Neural cell (in vitro differentiated cells): ENCODE measurements at regions not wholly inside any gene's neighbourhood (a gene's known extent, or its start where the extent isn't known, plus 50 kb on each side); places are given as distances from the start of the nearest gene placed in this dataset.

Experiments
- H2AFZ ChIP-seq: fragments of 200-600, 300-800 bp; sonication (generic), shearing (Covaris generic); 2 replicates; pipeline ENCODE4 v1.6.0; 2014; ENCODE audit warnings: low read depth, mild to moderate bottlenecking, antibody characterized with exemption, low read length, moderate library complexity
- H3F3A ChIP-seq: fragments of 200-600 bp; shearing (Covaris generic); 2 replicates; pipeline ENCODE4 v1.6.1; 2016; ENCODE audit warnings: mild to moderate bottlenecking, moderate library complexity, mixed read lengths, antibody characterized with exemption, low read length; ENCODE audit not compliant: insufficient read depth, poor library complexity, severe bottlenecking
- H3K27ac ChIP-seq: fragments of 200-600, 300-800 bp; sonication (generic), shearing (Covaris generic); 2 replicates; pipeline ENCODE4 v1.5.1; 2014; ENCODE audit warnings: mild to moderate bottlenecking, low read length, moderate library complexity
- H3K27me3 ChIP-seq: fragments of 300-800, 200-600 bp; sonication (generic), shearing (Covaris generic); 2 replicates; pipeline ENCODE4 v1.6.0; 2014; ENCODE audit warnings: mild to moderate bottlenecking, low read depth, low read length, moderate library complexity; ENCODE audit not compliant: insufficient read depth
- H3K36me3 ChIP-seq: fragments of 300-800, 200-600 bp; sonication (generic), shearing (Covaris generic); 2 replicates; pipeline ENCODE4 v1.5.1; 2014; ENCODE audit warnings: mild to moderate bottlenecking, antibody characterized with exemption, low read length, moderate library complexity; ENCODE audit not compliant: insufficient read depth
- H3K4me2 ChIP-seq: fragments of 300-800, 200-600 bp; sonication (generic), shearing (Covaris generic); 2 replicates; pipeline ENCODE4 v1.6.0; 2014; ENCODE audit warnings: mild to moderate bottlenecking, low read length
- H3K4me3 ChIP-seq: fragments of 300-800, 200-600 bp; sonication (generic), shearing (Covaris generic); 2 replicates; pipeline ENCODE4 v1.5.1; 2014; ENCODE audit warnings: mild to moderate bottlenecking, low read length, moderate library complexity
- H3K79me2 ChIP-seq: fragments of 200-600 bp; shearing (Covaris generic); replicated peaks from 2 replicates; pipeline ENCODE4 v1.6.0; 2014; ENCODE audit warnings: mild to moderate bottlenecking, low read length, moderate library complexity; ENCODE audit not compliant: insufficient read depth
- H3K9ac ChIP-seq: fragments of 300-800, 200-600 bp; sonication (generic), shearing (Covaris generic); 2 replicates; pipeline ENCODE4 v1.6.1; 2016; ENCODE audit warnings: mild to moderate bottlenecking, low read length, mixed read lengths
- H3K9me2 ChIP-seq: fragments of 200-600 bp; shearing (Covaris generic); 2 replicates; pipeline ENCODE4 v1.6.1; 2016; ENCODE audit warnings: mild to moderate bottlenecking, low read length, mixed read lengths; ENCODE audit not compliant: insufficient read depth
- H3K9me3 ChIP-seq: fragments of 200-600, 300-800 bp; sonication (generic), shearing (Covaris generic); 2 replicates; pipeline ENCODE4 v1.6.1; 2016; ENCODE audit warnings: mild to moderate bottlenecking, mixed run types, low read length, moderate library complexity, mixed read lengths
- H4K20me1 ChIP-seq: fragments of 200-600 bp; shearing (Covaris generic); 2 replicates; pipeline ENCODE4 v1.6.1; 2016; ENCODE audit warnings: mild to moderate bottlenecking, mixed run types; ENCODE audit not compliant: insufficient read depth
- EP300 ChIP-seq: fragments of 450-650 bp; conservative IDR thresholded peaks from 2 replicates; pipeline ENCODE4 v1.6.1; 2014; ENCODE audit warnings: antibody characterized with exemption, mild to moderate bottlenecking, moderate library complexity; ENCODE audit not compliant: poor library complexity, severe bottlenecking
- EZH2 ChIP-seq: fragments of 200-600, 300-800 bp; shearing (Covaris generic), sonication (generic); IDR thresholded peaks from 2 replicates; pipeline ENCODE4 v1.6.1; 2014; ENCODE audit warnings: antibody characterized with exemption, low read length, borderline replicate concordance, mild to moderate bottlenecking; ENCODE audit not compliant: insufficient read depth, poor library complexity, severe bottlenecking
- MXI1 ChIP-seq: fragments of 450-650 bp; conservative IDR thresholded peaks from 2 replicates; pipeline ENCODE4 v1.6.1; 2014; ENCODE audit warnings: antibody characterized with exemption, mild to moderate bottlenecking; ENCODE audit not compliant: poor library complexity, severe bottlenecking
- POLR2AphosphoS5 ChIP-seq: IDR thresholded peaks from 2 replicates; pipeline ENCODE4 v1.6.1; 2012
- RAD21 ChIP-seq: fragments of 450-650 bp; conservative IDR thresholded peaks from 2 replicates; pipeline ENCODE4 v1.6.1; 2014; ENCODE audit warnings: antibody characterized with exemption, mild to moderate bottlenecking, moderate library complexity
- SMC3 ChIP-seq: fragments of 450-650 bp; conservative IDR thresholded peaks from 2 replicates; pipeline ENCODE4 v1.6.1; 2014; ENCODE audit warnings: antibody characterized with exemption, mild to moderate bottlenecking, moderate library complexity; ENCODE audit not compliant: poor library complexity
- TAF1 ChIP-seq: IDR thresholded peaks from 2 replicates; pipeline ENCODE4 v1.6.1; 2012; ENCODE audit warnings: low read depth
- TF ChIP-seq, protein P1 (sequence below): fragments of 450-650 bp; IDR thresholded peaks from 2 replicates; pipeline ENCODE4 v1.5.1; 2014; ENCODE audit warnings: antibody characterized with exemption, mild to moderate bottlenecking, moderate library complexity; ENCODE audit not compliant: poor library complexity, severe bottlenecking
- TF ChIP-seq, protein P2 (sequence below): IDR thresholded peaks from 2 replicates; pipeline ENCODE4 v1.6.1; 2012; ENCODE audit warnings: borderline replicate concordance

DNA sequence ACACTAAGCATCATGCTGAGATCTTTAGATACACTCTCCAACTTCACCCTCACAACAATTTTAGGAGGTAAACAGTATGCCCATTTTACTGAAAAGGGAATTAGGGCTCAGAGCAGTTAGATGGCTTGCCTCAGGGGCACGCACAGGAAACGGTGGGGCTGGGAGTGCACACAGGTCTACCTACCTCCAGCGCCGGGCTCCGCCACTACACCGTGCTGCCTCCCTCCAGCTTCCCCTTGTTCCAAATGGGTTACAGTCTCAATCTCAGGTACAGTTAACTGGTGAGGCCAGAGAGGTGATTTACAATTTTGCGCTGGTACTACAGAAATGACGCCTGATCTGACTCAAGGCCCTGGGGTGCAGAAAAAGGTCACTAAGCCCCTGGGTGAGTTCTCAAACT, 142.0 kb downstream of the NOC3L start:
- H2AFZ ChIP-seq, result no peak overlapping the region
- no peaks in the 10 kb centered on the region for H3K79me2 ChIP-seq
- H3K9me2 ChIP-seq, result no peaks in the 10 kb centered on the region
- TF ChIP-seq MXI1, result no peak
- TF ChIP-seq POLR2AphosphoS5, result no peak
- TF ChIP-seq, protein P1, sequence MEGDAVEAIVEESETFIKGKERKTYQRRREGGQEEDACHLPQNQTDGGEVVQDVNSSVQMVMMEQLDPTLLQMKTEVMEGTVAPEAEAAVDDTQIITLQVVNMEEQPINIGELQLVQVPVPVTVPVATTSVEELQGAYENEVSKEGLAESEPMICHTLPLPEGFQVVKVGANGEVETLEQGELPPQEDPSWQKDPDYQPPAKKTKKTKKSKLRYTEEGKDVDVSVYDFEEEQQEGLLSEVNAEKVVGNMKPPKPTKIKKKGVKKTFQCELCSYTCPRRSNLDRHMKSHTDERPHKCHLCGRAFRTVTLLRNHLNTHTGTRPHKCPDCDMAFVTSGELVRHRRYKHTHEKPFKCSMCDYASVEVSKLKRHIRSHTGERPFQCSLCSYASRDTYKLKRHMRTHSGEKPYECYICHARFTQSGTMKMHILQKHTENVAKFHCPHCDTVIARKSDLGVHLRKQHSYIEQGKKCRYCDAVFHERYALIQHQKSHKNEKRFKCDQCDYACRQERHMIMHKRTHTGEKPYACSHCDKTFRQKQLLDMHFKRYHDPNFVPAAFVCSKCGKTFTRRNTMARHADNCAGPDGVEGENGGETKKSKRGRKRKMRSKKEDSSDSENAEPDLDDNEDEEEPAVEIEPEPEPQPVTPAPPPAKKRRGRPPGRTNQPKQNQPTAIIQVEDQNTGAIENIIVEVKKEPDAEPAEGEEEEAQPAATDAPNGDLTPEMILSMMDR, result no peak
- no peak for TF ChIP-seq RAD21
- TF ChIP-seq, protein P2, sequence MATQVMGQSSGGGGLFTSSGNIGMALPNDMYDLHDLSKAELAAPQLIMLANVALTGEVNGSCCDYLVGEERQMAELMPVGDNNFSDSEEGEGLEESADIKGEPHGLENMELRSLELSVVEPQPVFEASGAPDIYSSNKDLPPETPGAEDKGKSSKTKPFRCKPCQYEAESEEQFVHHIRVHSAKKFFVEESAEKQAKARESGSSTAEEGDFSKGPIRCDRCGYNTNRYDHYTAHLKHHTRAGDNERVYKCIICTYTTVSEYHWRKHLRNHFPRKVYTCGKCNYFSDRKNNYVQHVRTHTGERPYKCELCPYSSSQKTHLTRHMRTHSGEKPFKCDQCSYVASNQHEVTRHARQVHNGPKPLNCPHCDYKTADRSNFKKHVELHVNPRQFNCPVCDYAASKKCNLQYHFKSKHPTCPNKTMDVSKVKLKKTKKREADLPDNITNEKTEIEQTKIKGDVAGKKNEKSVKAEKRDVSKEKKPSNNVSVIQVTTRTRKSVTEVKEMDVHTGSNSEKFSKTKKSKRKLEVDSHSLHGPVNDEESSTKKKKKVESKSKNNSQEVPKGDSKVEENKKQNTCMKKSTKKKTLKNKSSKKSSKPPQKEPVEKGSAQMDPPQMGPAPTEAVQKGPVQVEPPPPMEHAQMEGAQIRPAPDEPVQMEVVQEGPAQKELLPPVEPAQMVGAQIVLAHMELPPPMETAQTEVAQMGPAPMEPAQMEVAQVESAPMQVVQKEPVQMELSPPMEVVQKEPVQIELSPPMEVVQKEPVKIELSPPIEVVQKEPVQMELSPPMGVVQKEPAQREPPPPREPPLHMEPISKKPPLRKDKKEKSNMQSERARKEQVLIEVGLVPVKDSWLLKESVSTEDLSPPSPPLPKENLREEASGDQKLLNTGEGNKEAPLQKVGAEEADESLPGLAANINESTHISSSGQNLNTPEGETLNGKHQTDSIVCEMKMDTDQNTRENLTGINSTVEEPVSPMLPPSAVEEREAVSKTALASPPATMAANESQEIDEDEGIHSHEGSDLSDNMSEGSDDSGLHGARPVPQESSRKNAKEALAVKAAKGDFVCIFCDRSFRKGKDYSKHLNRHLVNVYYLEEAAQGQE, result no peak
- TF ChIP-seq EP300, result no peak
- no peak for TF ChIP-seq SMC3
- no peak for TF ChIP-seq TAF1
- no peak for TF ChIP-seq EZH2
- no peaks in the 10 kb centered on the region for H3K36me3 ChIP-seq
- H3K4me2 ChIP-seq, result no peak overlapping the region
- H3K4me3 ChIP-seq, result no peak overlapping the region
- H3K9ac ChIP-seq, result no peak overlapping the region
- H3F3A ChIP-seq, result no peaks in the 10 kb centered on the region
- no peaks in the 10 kb centered on the region for H3K9me3 ChIP-seq
- H3K27me3 ChIP-seq, result no peaks in the 10 kb centered on the region
- H3K27ac ChIP-seq, result no peak overlapping the region
- no peaks in the 10 kb centered on the region for H4K20me1 ChIP-seq

DNA sequence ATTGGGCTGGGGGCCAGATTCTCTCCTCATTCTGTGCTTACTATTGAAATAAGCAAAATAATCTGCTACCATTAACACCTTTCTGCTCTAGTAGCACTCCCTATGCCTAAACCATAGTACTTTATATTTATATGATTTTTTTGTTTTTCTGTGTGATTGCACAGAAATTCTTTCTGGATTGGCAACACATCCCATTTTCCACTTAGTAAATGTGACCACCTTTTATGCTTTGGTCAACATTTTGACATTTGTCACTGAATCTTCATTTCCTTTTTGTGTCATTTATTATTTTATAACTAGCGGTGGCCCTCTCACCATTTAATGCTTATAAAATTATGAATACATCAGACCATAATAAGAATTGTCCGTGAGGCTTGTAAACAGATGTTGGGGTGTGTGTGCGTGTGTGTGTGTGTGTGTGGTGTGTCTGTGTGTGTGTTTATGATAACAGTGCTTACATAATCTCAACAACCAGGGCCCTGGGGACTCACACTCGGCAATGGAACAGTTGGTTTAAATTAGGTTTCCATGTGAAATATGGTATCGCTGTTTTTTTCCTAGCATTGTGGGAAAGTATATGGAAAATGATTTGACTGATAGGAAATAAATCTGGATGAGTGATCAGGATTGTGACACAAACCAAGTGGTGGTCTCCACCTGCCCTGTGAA, 138.9 kb downstream of the NOC3L start:
- Histone ChIP-seq H3K9me2 (no peaks in the 10 kb centered on the region), H4K20me1 (no peaks in the 10 kb centered on the region), H3K9ac (no peak overlapping the region), H3K79me2 (no peaks in the 10 kb centered on the region), H3K36me3 (no peaks in the 10 kb centered on the region), H3K27me3 (no peaks in the 10 kb centered on the region), H3K4me3 (no peak overlapping the region), H3F3A (no peaks in the 10 kb centered on the region), H2AFZ (no peak overlapping the region), H3K4me2 (no peak overlapping the region), H3K27ac (no peak overlapping the region), H3K9me3 (no peaks in the 10 kb centered on the region)
- TF ChIP-seq MXI1 (no peak), POLR2AphosphoS5 (no peak), RAD21 (no peak), EZH2 (no peak), SMC3 (no peak), TAF1 (no peak), EP300 (no peak)
- TF ChIP-seq, protein P2, result no peak
- TF ChIP-seq, protein P1, result no peak
